ENCODE measurements at regions not wholly inside any gene's neighbourhood (a gene's known extent, or its start where the extent isn't known, plus 50 kb on each side); places are given as distances from the start of the nearest gene placed in this dataset.

DNA sequence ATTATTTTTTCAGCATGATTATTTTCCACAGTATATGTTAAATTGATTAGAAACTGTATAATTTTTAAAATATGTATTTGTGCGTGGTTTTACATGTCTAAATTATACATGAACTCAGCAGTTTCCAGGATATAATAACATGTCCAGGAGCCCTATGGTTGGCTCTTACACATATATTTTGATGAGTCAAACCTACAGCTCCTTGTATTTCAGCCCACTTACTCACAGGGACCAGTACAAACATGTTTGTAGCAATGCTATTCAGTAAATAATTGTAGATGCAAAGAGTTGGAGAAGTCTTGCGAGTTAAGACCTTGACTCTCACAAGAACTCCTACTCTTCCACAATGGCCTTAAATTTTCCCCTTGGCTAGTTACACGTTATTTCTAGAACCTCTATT is 107.2 kb upstream of the SASH1 start:
- no peaks in the 10 kb centered on the region for H3K36me3 ChIP-seq (ENCODE audit: insufficient read depth, low read length)
- intact Hi-C loops (cut with DNase I, micrococcal nuclease), result no loop called here
- H3K4me1 ChIP-seq (ENCODE audit: insufficient read depth, low read length), result no peaks in the 10 kb centered on the region
- H3K9me3 ChIP-seq (ENCODE audit: control insufficient read depth in 1 of 2, insufficient read depth in 1 of 2, low read length in 2 of 2), result no peaks in the 10 kb centered on the region
- H3K27ac ChIP-seq (ENCODE audit: low read depth in 1 of 2, low read length in 2 of 2), result no peak overlapping the region
- Mint-ChIP-seq H3K36me3 (ENCODE audit: low read depth) (no peaks in the 10 kb centered on the region), H3K9me3 (no peaks in the 10 kb centered on the region), H3K4me3 (no peak overlapping the region), H3K27ac (no peak overlapping the region), H3K27me3 (peaks cover 66% of the 10 kb centered on the region), H3K4me1 (ENCODE audit: low read depth) (no peaks in the 10 kb centered on the region)
- H3K27me3 ChIP-seq (ENCODE audit: control insufficient read depth in 1 of 2, insufficient read depth in 2 of 2, low read length in 2 of 2), result peaks cover 2 to 4% of the 10 kb centered on the region in 2 experiments
- DNase-seq, result no peak
- no peak for ATAC-seq (ENCODE audit: poor library complexity)
- ChIA-PET CTCF (no interaction called here), POLR2A (no interaction called here)
- TF ChIP-seq, protein P1, sequence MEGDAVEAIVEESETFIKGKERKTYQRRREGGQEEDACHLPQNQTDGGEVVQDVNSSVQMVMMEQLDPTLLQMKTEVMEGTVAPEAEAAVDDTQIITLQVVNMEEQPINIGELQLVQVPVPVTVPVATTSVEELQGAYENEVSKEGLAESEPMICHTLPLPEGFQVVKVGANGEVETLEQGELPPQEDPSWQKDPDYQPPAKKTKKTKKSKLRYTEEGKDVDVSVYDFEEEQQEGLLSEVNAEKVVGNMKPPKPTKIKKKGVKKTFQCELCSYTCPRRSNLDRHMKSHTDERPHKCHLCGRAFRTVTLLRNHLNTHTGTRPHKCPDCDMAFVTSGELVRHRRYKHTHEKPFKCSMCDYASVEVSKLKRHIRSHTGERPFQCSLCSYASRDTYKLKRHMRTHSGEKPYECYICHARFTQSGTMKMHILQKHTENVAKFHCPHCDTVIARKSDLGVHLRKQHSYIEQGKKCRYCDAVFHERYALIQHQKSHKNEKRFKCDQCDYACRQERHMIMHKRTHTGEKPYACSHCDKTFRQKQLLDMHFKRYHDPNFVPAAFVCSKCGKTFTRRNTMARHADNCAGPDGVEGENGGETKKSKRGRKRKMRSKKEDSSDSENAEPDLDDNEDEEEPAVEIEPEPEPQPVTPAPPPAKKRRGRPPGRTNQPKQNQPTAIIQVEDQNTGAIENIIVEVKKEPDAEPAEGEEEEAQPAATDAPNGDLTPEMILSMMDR (IDR thresholded peaks at IDR 0.05), result no peak
- no peak overlapping the region for H3K4me3 ChIP-seq (ENCODE audit: low read length)

DNA sequence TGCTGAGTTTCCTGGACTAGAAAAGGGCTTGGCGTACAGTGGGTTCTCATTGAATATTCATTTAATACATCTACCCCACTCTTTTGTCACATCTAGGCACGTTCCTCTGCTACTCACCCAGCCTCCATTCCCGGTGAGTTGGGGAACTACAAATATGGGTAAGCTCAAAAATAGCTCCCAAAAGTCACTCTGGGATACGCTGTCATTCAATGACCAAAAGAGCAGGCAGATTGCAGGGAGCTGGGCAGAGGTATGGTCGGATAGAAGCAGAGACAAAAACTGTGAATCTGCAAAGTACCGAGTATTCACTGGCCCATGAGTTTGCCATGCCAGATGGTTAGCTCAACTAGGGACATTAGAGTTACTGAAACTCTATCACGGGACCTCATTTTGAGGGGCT is 103.9 kb upstream of the SASH1 start:
- intact Hi-C loops (cut with DNase I, micrococcal nuclease), result no loop called here
- H3K4me3 ChIP-seq (ENCODE audit: low read length), result no peak overlapping the region
- H3K4me1 ChIP-seq (ENCODE audit: insufficient read depth, low read length), result no peaks in the 10 kb centered on the region

DNA sequence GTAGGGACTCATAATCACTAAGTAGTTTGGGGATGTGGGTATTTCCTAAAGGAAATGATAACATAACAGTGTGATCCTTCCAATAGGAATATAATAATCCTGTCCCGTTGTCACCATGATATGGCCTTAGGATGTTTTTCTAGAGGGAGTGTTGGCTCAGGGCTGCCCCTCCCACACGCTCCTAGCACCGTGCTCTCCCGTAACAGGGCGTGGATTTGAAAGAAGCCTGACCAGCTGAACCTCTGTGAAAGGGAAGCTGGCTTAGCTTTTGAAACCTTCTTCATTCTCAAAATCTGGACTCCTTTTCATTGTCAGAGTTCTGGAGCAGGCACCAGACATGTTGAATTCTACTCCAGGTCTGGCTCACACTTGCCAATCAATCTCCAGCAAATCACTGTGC is 103.4 kb upstream of the SASH1 start:
- Histone ChIP-seq H3K36me3 (ENCODE audit: insufficient read depth, low read length) (no peaks in the 10 kb centered on the region), H3K4me3 (ENCODE audit: low read length) (no peak overlapping the region), H3K4me1 (ENCODE audit: insufficient read depth, low read length) (no peaks in the 10 kb centered on the region), H3K27me3 (ENCODE audit: control insufficient read depth in 1 of 2, insufficient read depth in 2 of 2, low read length in 2 of 2) (peaks cover 2 to 4% of the 10 kb centered on the region in 2 experiments), H3K27ac (ENCODE audit: low read depth in 1 of 2, low read length in 2 of 2) (no peak overlapping the region), H3K9me3 (ENCODE audit: control insufficient read depth in 1 of 2, insufficient read depth in 1 of 2, low read length in 2 of 2) (no peaks in the 10 kb centered on the region)
- H3K27ac Mint-ChIP-seq, result no peak overlapping the region
- no peak for ATAC-seq (ENCODE audit: poor library complexity)
- ChIA-PET POLR2A (no interaction called here), CTCF (no interaction called here)
- no peak overlapping the region for H3K4me3 Mint-ChIP-seq
- H3K4me1 Mint-ChIP-seq (ENCODE audit: low read depth), result no peaks in the 10 kb centered on the region
- H3K27me3 Mint-ChIP-seq, result peaks cover 70% of the 10 kb centered on the region
- TF ChIP-seq, protein P1 (IDR thresholded peaks at IDR 0.05), result no peak
- H3K36me3 Mint-ChIP-seq (ENCODE audit: low read depth), result no peaks in the 10 kb centered on the region
- no peaks in the 10 kb centered on the region for H3K9me3 Mint-ChIP-seq
- no peak for DNase-seq
- intact Hi-C loops (cut with DNase I, micrococcal nuclease), result no loop called here

More for the DNA sequence above, 103.9 kb upstream of the SASH1 start:
- DNase-seq, result no peak
- Mint-ChIP-seq H3K27ac (no peak overlapping the region), H3K4me1 (ENCODE audit: low read depth) (no peaks in the 10 kb centered on the region), H3K27me3 (peaks cover 69% of the 10 kb centered on the region), H3K9me3 (no peaks in the 10 kb centered on the region), H3K36me3 (ENCODE audit: low read depth) (no peaks in the 10 kb centered on the region), H3K4me3 (no peak overlapping the region)
- ChIA-PET POLR2A (no interaction called here), CTCF (no interaction called here)
- TF ChIP-seq, protein P1 (IDR thresholded peaks at IDR 0.05), result no peak
- H3K27me3 ChIP-seq (ENCODE audit: control insufficient read depth in 1 of 2, insufficient read depth in 2 of 2, low read length in 2 of 2), result peaks cover 2 to 4% of the 10 kb centered on the region in 2 experiments
- H3K9me3 ChIP-seq (ENCODE audit: control insufficient read depth in 1 of 2, insufficient read depth in 1 of 2, low read length in 2 of 2), result no peaks in the 10 kb centered on the region
- H3K27ac ChIP-seq (ENCODE audit: low read depth in 1 of 2, low read length in 2 of 2), result no peak overlapping the region
- H3K36me3 ChIP-seq (ENCODE audit: insufficient read depth, low read length), result no peaks in the 10 kb centered on the region
- ATAC-seq (ENCODE audit: poor library complexity), result no peak

Data from CD4-positive, alpha-beta T cell (primary cell).